Keratinocyte (primary cell): ENCODE measurements at regions not wholly inside any gene's neighbourhood (a gene's known extent, or its start where the extent isn't known, plus 50 kb on each side); places are given as distances from the start of the nearest gene placed in this dataset.

Experiments used
- EZH2 ChIP-seq: IDR thresholded peaks from one replicate; pipeline ENCODE4 v1.6.1; 2012; ENCODE audit warnings: inconsistent platforms, mild to moderate bottlenecking, low read length, moderate library complexity
- TF ChIP-seq, protein P1 (sequence below), 3 experiments: IDR thresholded peaks in 1 of 3; conservative IDR thresholded peaks in 1 of 3; optimal IDR thresholded peaks in 1 of 3; 2 replicates in 2 of 3; 3 replicates in 1 of 3; pipeline versions ENCODE3 to v1.5.1; 2011; ENCODE audit warnings: low read length in 3 of 3, mild to moderate bottlenecking in 3 of 3, moderate library complexity in 2 of 3, control low read depth in 1 of 3, inconsistent platforms in 1 of 3; ENCODE audit not compliant: insufficient read depth in 2 of 3; ENCODE audit errors: extremely low read depth in 1 of 3

DNA sequence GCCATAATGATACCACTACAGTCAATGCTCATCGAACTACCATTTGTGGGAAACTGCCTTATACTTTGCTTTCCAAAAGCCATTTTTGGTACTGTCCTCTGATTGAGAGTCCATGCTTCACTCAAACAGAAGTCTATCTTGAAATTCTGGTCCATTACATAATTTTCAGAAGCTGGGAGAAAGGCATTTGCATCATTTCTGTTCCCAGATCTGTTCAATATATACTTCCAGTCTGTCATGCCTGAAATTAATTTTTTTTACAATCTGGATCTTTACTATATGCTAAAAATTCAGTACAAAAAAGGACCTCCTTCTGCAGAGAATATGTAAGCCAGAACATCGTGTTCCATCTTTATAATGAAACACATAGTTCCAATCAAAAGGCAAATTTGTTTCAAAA is 528.9 kb upstream of the MEF2C start:
- TF ChIP-seq, protein P1, sequence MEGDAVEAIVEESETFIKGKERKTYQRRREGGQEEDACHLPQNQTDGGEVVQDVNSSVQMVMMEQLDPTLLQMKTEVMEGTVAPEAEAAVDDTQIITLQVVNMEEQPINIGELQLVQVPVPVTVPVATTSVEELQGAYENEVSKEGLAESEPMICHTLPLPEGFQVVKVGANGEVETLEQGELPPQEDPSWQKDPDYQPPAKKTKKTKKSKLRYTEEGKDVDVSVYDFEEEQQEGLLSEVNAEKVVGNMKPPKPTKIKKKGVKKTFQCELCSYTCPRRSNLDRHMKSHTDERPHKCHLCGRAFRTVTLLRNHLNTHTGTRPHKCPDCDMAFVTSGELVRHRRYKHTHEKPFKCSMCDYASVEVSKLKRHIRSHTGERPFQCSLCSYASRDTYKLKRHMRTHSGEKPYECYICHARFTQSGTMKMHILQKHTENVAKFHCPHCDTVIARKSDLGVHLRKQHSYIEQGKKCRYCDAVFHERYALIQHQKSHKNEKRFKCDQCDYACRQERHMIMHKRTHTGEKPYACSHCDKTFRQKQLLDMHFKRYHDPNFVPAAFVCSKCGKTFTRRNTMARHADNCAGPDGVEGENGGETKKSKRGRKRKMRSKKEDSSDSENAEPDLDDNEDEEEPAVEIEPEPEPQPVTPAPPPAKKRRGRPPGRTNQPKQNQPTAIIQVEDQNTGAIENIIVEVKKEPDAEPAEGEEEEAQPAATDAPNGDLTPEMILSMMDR (optimal IDR thresholded peaks at IDR 0.05 in 1 of 3, IDR thresholded peaks at IDR 0.05 in 1 of 3, conservative IDR thresholded peaks at IDR 0.05 in 1 of 3; ENCODE audit: extremely low read depth in 1 of 3, insufficient read depth in 2 of 3, low read length in 3 of 3): no peak
- no peak for TF ChIP-seq EZH2
